GM18907 (cell line): ENCODE measurements at regions not wholly inside any gene's neighbourhood (a gene's known extent, or its start where the extent isn't known, plus 50 kb on each side); places are given as distances from the start of the nearest gene placed in this dataset.

ENCODE experiments used
- ATAC-seq: cut with Tn5 transposase; IDR thresholded peaks from one replicate; pipeline ENCODE4 v1.9.1; 2021; ENCODE audit warnings: mild to moderate bottlenecking, moderate library complexity; ENCODE audit not compliant: unreplicated experiment

- no peak for ATAC-seq
Observed at GRCh38 chr7:123401295-123401694, 133.1 kb downstream of the IQUB start.

GRCh38 chr7:123400196-123400595 is 134.2 kb downstream of the IQUB start:
- ATAC-seq: no peak

GRCh38 chr7:123398921-123399320 is 135.5 kb downstream of the IQUB start:
- ATAC-seq: no peak

GRCh38 chr7:123397746-123398338 is 136.6 kb downstream of the IQUB start:
- ATAC-seq: no peak

- no peak for ATAC-seq
Observed at GRCh38 chr7:123393623-123394022, 140.8 kb downstream of the IQUB start.

GRCh38 chr7:123372368-123372767 is 162.0 kb downstream of the IQUB start:
- ATAC-seq: no peak

- peak; percentile 94 for ATAC-seq
Observed at GRCh38 chr7:123367484-123368122, 166.8 kb downstream of the IQUB start.

- ATAC-seq: no peak
Observed at GRCh38 chr7:123367031-123367430, 167.3 kb upstream of the SLC13A1 start.

GRCh38 chr7:123366626-123367025 is 166.9 kb upstream of the SLC13A1 start:
- ATAC-seq: no peak

GRCh38 chr7:123360631-123361030 is 160.9 kb upstream of the SLC13A1 start:
- ATAC-seq: no peak

GRCh38 chr7:123355576-123356190 is 155.9 kb upstream of the SLC13A1 start:
- ATAC-seq: no peak

- no peak for ATAC-seq
Observed at GRCh38 chr7:123352973-123353372, 153.2 kb upstream of the SLC13A1 start.

GRCh38 chr7:123351516-123352505 is 152.0 kb upstream of the SLC13A1 start:
- no peak for ATAC-seq

- ATAC-seq: no peak
Observed at GRCh38 chr7:123351027-123351426, 151.3 kb upstream of the SLC13A1 start.

GRCh38 chr7:123348690-123349089 is 148.9 kb upstream of the SLC13A1 start:
- no peak for ATAC-seq

GRCh38 chr7:123346766-123347165 is 147.0 kb upstream of the SLC13A1 start:
- ATAC-seq: no peak

GRCh38 chr7:123343611-123344010 is 143.8 kb upstream of the SLC13A1 start:
- ATAC-seq: no peak

GRCh38 chr7:123341102-123341501 is 141.3 kb upstream of the SLC13A1 start:
- ATAC-seq: no peak

- ATAC-seq: no peak
Observed at GRCh38 chr7:123338688-123339087, 138.9 kb upstream of the SLC13A1 start.

GRCh38 chr7:123329988-123330643 is 130.3 kb upstream of the SLC13A1 start:
- no peak for ATAC-seq

GRCh38 chr7:123327661-123328060 is 127.9 kb upstream of the SLC13A1 start:
- no peak for ATAC-seq
